ENCODE measurements at regions not wholly inside any gene's neighbourhood (a gene's known extent, or its start where the extent isn't known, plus 50 kb on each side); places are given as distances from the start of the nearest gene placed in this dataset.

- Histone ChIP-seq H3K9me2 (ENCODE audit: low read depth, low read length) (no peaks in the 10 kb centered on the region), H3K9ac (ENCODE audit: low read length) (no peak overlapping the region), H3F3A (ENCODE audit: insufficient read depth, low read length) (no peaks in the 10 kb centered on the region), H3K4me2 (ENCODE audit: low read length) (no peak overlapping the region), H3K9me3 (ENCODE audit: low read length) (no peaks in the 10 kb centered on the region), H3K27ac (ENCODE audit: low read depth, low read length, poor library complexity, severe bottlenecking) (no peak overlapping the region), H3K79me2 (ENCODE audit: insufficient read depth, low read length) (no peaks in the 10 kb centered on the region), H3K4me3 (ENCODE audit: low read depth, low read length, poor library complexity, severe bottlenecking) (no peak overlapping the region), H4K20me1 (ENCODE audit: insufficient read depth, low read length) (no peaks in the 10 kb centered on the region), H3K4me1 (ENCODE audit: insufficient read depth, low read length, severe bottlenecking) (no peaks in the 10 kb centered on the region), H2AFZ (ENCODE audit: low read length) (no peak overlapping the region), H3K27me3 (ENCODE audit: insufficient read depth, low read length) (no peaks in the 10 kb centered on the region), H3K36me3 (ENCODE audit: insufficient read depth, low read length) (no peaks in the 10 kb centered on the region)
- TF ChIP-seq EZH2 (IDR thresholded peaks at IDR 0.05; ENCODE audit: borderline replicate concordance, low read length) (no peak), CTCF (IDR thresholded peaks at IDR 0.05; ENCODE audit: low read length) (no peak)
Measured at GRCh38 chr1:189500778-189501177, 976.9 kb downstream of the BRINP3 start.

DNA sequence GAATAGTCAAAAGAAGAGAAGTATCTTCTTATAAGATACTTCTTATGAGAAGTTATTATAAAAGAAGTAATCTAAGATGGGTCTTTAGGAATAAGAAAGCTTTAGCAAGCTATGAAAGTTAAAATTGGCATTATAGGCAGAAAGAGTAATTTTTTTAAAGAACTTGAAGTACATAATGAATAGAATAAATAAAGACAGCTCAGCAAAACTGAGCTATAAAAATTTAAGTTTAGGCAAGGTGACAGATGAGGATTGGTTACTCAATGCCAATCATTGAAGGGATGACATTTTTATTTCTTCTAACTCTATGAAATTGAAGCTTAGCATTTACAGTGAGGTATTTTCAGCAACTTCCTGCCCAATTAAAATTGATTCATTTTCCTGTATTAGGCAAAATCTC, 966.8 kb downstream of the BRINP3 start:
- Histone ChIP-seq H3K79me2 (ENCODE audit: insufficient read depth, low read length) (no peaks in the 10 kb centered on the region), H3K27ac (ENCODE audit: low read depth, low read length, poor library complexity, severe bottlenecking) (no peak overlapping the region), H3F3A (ENCODE audit: insufficient read depth, low read length) (no peaks in the 10 kb centered on the region), H3K9ac (ENCODE audit: low read length) (no peak overlapping the region), H3K9me3 (ENCODE audit: low read length) (no peaks in the 10 kb centered on the region), H3K36me3 (ENCODE audit: insufficient read depth, low read length) (no peaks in the 10 kb centered on the region), H2AFZ (ENCODE audit: low read length) (no peak overlapping the region), H3K4me3 (ENCODE audit: low read depth, low read length, poor library complexity, severe bottlenecking) (no peak overlapping the region), H3K4me2 (ENCODE audit: low read length) (no peak overlapping the region), H3K27me3 (ENCODE audit: insufficient read depth, low read length) (no peaks in the 10 kb centered on the region), H3K9me2 (ENCODE audit: low read depth, low read length) (no peaks in the 10 kb centered on the region; the same call in 1 of the 2 replicates), H4K20me1 (ENCODE audit: insufficient read depth, low read length) (no peaks in the 10 kb centered on the region), H3K4me1 (ENCODE audit: insufficient read depth, low read length, severe bottlenecking) (no peaks in the 10 kb centered on the region)
- no peak for TF ChIP-seq CTCF (IDR thresholded peaks at IDR 0.05; ENCODE audit: low read length)
- TF ChIP-seq EZH2 (IDR thresholded peaks at IDR 0.05; ENCODE audit: borderline replicate concordance, low read length), result no peak

DNA sequence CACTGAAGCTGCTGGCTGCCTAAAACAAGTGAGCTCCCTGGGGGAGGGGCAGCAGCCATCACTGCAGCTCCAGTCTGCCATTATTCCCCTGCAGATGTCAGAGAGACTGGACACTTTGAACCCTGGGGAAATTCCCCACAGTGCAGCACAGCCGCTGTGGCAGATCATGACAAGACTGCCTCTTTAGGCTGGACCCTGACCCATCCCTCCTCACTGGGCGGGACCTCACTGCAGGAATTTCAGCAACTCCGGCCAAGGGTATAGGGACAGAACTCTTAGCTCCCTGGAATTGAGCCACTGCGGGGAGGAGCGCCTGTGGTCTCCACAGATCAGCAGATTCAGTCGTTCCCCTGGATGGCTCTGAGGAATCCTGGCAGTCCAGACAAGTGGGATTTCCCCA, 964.6 kb downstream of the BRINP3 start:
- Histone ChIP-seq H3K79me2 (ENCODE audit: insufficient read depth, low read length) (no peaks in the 10 kb centered on the region), H4K20me1 (ENCODE audit: insufficient read depth, low read length) (no peaks in the 10 kb centered on the region), H2AFZ (ENCODE audit: low read length) (no peak overlapping the region), H3K27ac (ENCODE audit: low read depth, low read length, poor library complexity, severe bottlenecking) (no peak overlapping the region), H3K36me3 (ENCODE audit: insufficient read depth, low read length) (no peaks in the 10 kb centered on the region), H3K4me1 (ENCODE audit: insufficient read depth, low read length, severe bottlenecking) (no peaks in the 10 kb centered on the region), H3K9me3 (ENCODE audit: low read length) (no peaks in the 10 kb centered on the region), H3K4me3 (ENCODE audit: low read depth, low read length, poor library complexity, severe bottlenecking) (no peak overlapping the region), H3K27me3 (ENCODE audit: insufficient read depth, low read length) (no peaks in the 10 kb centered on the region), H3K4me2 (ENCODE audit: low read length) (no peak overlapping the region), H3F3A (ENCODE audit: insufficient read depth, low read length) (no peaks in the 10 kb centered on the region), H3K9me2 (ENCODE audit: low read depth, low read length) (no peaks in the 10 kb centered on the region), H3K9ac (ENCODE audit: low read length) (no peak overlapping the region)
- TF ChIP-seq EZH2 (IDR thresholded peaks at IDR 0.05; ENCODE audit: borderline replicate concordance, low read length), result no peak
- no peak for TF ChIP-seq CTCF (IDR thresholded peaks at IDR 0.05; ENCODE audit: low read length)
